PC-9 (cell line): ENCODE measurements at regions not wholly inside any gene's neighbourhood (a gene's known extent, or its start where the extent isn't known, plus 50 kb on each side); places are given as distances from the start of the nearest gene placed in this dataset.

Source experiments
- CTCF ChIP-seq: fragments of 200-600 bp; sonication (generic); conservative IDR thresholded peaks from 2 replicates; pipeline ENCODE4 v1.6.1; 2017; ENCODE audit warnings: mixed run types, antibody characterized with exemption, mild to moderate bottlenecking, moderate library complexity
- EZH2 ChIP-seq: fragments of 200-600 bp; sonication (generic); IDR thresholded peaks from 2 replicates; pipeline ENCODE4 v1.8.0; 2017; ENCODE audit warnings: antibody characterized with exemption, low read depth

- no peak for TF ChIP-seq CTCF
- no peak for TF ChIP-seq EZH2
These were observed 179.8 kb upstream of the RBBP8 start for GRCh38 chr18:22753130-22753831.
